ENCODE measurements at regions not wholly inside any gene's neighbourhood (a gene's known extent, or its start where the extent isn't known, plus 50 kb on each side); places are given as distances from the start of the nearest gene placed in this dataset.

- no peak for DNase-seq
Observed at GRCh38 chr9:17978773-17979172, 399.9 kb downstream of the SH3GL2 start.

- DNase-seq: no peak
Observed at GRCh38 chr9:17986595-17986994, 407.7 kb downstream of the SH3GL2 start.

DNA sequence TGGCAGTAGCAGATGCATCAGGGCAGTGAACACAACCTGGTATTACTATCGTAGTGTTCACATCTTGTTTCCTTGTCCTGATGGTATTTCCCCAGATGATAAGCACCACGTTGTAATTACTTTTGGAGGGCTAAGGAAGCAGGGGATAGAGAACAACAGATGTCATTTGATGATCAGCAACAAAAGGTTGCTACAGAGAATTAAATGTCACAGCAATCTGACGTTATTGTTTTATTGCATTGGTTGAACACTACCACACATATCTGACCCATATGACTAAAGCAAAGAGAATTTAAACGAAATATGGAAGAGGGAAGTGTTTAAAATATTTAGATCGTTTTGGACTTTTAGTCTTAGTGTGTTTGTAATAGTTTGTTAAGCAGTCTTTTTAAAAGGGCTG, 408.3 kb downstream of the SH3GL2 start:
- no peak for DNase-seq

DNA sequence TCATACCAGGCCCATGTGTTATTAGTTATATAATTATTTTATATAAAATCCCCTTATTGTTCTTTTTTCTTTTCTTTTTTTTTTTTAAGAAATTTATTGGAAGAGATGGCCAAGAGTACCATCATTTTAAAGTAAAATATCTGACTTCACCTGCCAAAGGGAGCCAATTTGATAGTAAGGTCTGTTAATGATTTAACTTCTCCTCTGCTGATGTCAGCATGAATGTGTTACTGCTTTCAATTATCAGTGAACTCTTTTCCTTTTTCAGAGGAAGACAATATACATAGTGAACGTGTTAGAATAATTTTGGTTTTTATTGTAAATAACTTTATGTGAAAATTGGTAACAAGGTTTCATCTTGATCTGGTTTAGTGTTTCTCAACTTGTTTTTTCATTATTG, 409.6 kb downstream of the SH3GL2 start:
- DNase-seq: no peak

DNA sequence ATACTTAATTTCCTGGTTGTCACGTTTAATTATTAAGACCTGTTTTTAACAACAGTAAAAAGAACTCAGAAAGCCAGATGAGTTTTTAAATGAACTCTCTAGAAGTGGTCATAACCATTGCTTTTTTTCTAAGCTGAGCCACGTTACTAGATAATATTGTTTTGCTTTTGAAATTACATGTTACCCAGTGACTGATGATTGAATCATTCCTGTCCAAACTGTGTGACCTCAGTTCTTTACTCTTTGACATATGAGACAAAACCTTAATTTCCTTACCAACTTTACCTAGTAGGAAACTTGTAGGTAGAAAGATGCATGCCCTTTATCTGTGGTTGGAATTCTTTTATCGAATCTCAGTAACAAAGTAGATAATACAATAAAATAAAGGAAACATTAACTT, 411.7 kb downstream of the SH3GL2 start:
- DNase-seq: no peak

GRCh38 chr9:17993024-17993423, 414.2 kb downstream of the SH3GL2 start:
- DNase-seq: no peak

- no peak for DNase-seq
Observed at GRCh38 chr9:17994695-17995425, 416.0 kb downstream of the SH3GL2 start.

DNA sequence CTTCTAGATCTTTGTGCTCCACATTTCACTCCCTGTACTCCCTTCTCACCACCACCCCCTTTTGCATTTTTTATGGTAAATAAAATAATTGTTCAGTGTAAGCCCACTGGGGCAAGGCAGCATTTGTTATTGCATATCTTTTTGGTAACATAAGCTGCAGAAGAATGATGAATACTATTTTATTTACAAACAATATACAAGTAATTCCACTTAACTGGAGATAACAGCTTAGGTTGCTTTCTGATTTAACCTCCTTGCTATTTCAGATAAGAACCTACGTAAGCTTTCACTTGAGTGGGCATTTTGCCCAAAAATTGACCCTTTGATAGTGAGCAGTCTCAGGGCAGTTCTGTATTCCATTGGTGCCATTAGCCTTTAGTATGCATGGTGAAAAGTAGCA, 417.9 kb downstream of the SH3GL2 start:
- DNase-seq: no peak

GRCh38 chr9:18002718-18003438, 424.0 kb downstream of the SH3GL2 start:
- no peak for DNase-seq

- DNase-seq: no peak
Observed at GRCh38 chr9:18006591-18006990, 427.7 kb downstream of the SH3GL2 start.

DNA sequence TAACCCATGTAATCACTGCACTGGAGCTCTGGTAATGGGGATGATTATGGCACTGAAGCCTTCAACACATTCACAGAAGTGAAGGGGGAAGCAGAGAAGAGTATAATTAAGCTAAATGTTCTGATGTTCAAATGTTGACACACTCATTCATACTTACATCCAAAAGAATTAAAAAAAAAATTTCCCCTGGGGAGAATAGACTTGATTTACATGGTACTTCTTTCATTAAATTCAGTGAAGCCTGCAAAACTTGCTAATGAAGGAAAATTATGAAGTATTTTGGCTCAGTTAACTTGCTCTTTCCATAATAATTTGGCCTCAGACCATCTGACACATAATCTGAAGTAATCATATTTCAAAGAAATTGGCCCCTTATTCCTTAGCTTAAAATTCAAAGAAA, 428.8 kb downstream of the SH3GL2 start:
- no peak for DNase-seq

DNA sequence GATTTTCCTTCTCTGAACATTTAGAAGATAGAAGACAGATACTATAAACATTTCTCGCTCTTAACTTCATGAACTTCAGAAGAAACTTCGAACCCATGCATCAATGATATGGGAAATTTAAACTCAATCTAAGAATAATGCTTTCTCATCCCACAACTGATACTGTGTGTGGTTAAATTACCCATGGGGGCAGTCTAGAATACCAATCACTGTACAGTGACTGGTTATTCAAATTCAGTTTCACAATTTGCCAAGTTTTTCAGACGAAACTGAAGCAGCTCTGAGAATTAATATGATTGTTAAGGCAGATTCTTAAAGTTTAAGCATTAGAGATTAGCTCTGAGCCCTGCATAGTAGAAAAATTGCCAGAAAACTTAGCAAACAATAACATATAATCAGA, 431.0 kb downstream of the SH3GL2 start:
- DNase-seq: no peak

GRCh38 chr9:18010492-18010891, 431.6 kb downstream of the SH3GL2 start:
- no peak for DNase-seq

- no peak for DNase-seq
Observed at GRCh38 chr9:18012170-18012569, 433.3 kb downstream of the SH3GL2 start.

DNA sequence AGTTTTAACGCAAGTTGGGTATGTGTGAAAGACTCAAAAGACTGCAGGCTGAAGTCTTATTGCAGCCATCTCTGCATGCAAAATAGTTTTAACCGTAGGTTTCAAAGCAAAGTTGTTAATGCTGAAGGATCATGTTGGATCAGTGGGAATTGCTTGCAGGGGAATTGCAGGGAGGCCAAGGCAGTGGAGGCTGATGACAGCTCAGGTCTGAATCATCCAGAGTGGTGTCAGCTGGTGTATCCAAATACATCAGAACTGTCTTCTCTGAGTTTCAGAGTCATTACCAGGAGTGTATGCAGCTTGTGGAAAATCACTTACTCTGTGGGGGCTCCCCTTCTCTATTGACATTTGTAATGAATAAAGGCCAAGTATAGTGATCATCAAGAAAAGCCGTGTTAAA, 435.7 kb downstream of the SH3GL2 start:
- DNase-seq: no peak

- no peak for DNase-seq
Observed at GRCh38 chr9:18015116-18015515, 436.2 kb downstream of the SH3GL2 start.

- no peak for DNase-seq
Observed at GRCh38 chr9:18017136-18017535, 438.3 kb downstream of the SH3GL2 start.

GRCh38 chr9:18018221-18018620, 439.4 kb downstream of the SH3GL2 start:
- no peak for DNase-seq

DNA sequence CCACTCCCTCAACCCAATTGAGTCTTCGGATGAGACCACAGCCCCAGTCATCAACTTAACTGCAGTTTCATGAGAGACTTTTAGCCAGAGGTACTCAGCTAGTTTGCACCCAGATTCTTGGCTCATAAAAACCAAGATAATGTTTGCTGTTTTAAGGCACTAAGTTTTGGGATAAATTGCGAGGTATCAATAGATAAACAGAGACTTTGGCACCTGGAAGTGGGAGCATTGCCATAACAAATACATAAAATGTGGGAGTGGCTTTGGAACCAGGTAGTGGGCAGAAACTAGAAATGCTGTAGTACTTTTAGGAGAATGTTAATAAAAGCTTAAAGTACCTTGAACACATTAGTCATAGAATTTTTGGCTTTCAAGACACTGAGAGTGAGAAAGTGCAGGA, 439.8 kb downstream of the SH3GL2 start:
- DNase-seq: no peak

DNA sequence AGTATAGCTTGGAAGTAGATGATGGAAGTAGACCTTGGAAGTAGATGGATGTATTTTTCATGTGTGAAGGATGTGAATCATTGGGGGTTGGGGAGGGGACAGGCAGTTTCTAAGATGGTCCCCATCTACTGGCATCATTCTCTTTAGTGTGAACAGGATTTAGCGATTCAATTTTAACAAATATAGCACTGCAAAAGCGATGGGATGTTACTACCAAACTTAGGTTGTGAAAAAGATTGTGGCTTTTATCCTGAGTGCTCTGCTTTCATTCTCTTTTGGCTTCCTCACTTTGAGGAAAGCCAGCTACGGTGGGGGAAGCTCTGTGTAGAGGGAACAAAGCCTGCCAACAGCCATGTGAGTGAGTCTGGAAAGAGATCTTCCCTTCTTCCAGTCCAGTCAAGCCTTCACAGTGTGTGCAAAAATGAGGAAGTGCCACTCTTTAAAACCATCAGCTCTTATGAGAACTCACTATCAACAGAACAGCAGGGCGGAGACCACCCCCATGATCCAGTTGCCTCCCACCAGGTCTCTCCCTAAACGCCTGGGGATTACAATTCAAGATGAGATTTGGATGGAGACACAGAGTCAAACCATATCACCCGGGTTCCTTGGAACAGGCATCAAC, 441.4 kb downstream of the SH3GL2 start:
- DNase-seq: no peak

GRCh38 chr9:18022642-18023041, 443.8 kb downstream of the SH3GL2 start:
- no peak for DNase-seq

DNA sequence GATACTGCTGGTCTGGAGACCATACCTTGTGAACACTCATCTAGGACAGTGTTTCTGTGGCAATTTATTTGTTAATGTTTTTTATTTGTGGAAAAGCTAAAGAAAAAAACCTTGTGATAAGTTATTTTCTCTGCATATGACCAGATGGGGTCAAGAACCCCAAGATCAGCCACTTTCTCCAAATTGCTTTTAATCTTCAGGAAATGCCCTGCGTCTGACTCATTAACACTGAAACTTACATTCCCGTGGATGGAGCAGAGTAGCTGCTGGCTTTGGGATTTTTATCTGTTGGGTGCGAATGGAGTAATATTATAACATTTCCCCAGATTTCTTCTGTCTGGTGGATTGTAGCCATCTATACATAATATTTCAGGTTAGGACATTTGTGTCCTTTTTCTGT, 444.5 kb downstream of the SH3GL2 start:
- DNase-seq: no peak

GRCh38 chr9:18032636-18033035, 441.3 kb upstream of the ADAMTSL1 start:
- no peak for DNase-seq

Data from activated CD8-positive, alpha-beta memory T cell treated with anti-CD3 and anti-CD28 coated beads, Interleukin-2, amount 50 U/mL, for 48 hours (primary cell).